Upper lobe of right lung (tissue), 1 donor: ENCODE measurements at regions not wholly inside any gene's neighbourhood (a gene's known extent, or its start where the extent isn't known, plus 50 kb on each side); places are given as distances from the start of the nearest gene placed in this dataset.
"Not testable (repeated sequence)": the region's sequence is repeated elsewhere in the genome, so short reads cannot be mapped to it uniquely, and the experiment has no call there.

Source experiments
- ATAC-seq: fragments of 200-7000 bp; cut with Tn5 transposase; one replicate; pipeline ENCODE4 v1.9.1; 2020; ENCODE audit warnings: mild to moderate bottlenecking, moderate library complexity
- DNase-seq: peaks from one replicate; pipeline ENCODE4 v3.0.0-alpha.2; 2020
- H3K27ac ChIP-seq: fragments of 200-600 bp; one replicate; pipeline ENCODE4 v1.8.0; 2022
- H3K27me3 ChIP-seq: fragments of 200-600 bp; one replicate; pipeline ENCODE4 v1.8.0; 2022; ENCODE audit warnings: mild to moderate bottlenecking
- H3K36me3 ChIP-seq: fragments of 200-600 bp; one replicate; pipeline ENCODE4 v1.8.0; 2022
- H3K4me1 ChIP-seq: fragments of 200-600 bp; one replicate; pipeline ENCODE4 v1.8.0; 2022
- H3K4me3 ChIP-seq: fragments of 200-600 bp; one replicate; pipeline ENCODE4 v1.8.0; 2022; ENCODE audit warnings: mild to moderate bottlenecking
- H3K9me3 ChIP-seq: fragments of 200-600 bp; one replicate; pipeline ENCODE4 v1.8.0; 2022
- intact Hi-C: fragments of 100-400 bp; cut with DNase I; formaldehyde crosslinking; loops from one replicate; pipeline ENCODE4 v1.11.0; 2022
- donor health status: DM: no; HTN: yes; CAD: no; lungs with severe emphysema.

DNA sequence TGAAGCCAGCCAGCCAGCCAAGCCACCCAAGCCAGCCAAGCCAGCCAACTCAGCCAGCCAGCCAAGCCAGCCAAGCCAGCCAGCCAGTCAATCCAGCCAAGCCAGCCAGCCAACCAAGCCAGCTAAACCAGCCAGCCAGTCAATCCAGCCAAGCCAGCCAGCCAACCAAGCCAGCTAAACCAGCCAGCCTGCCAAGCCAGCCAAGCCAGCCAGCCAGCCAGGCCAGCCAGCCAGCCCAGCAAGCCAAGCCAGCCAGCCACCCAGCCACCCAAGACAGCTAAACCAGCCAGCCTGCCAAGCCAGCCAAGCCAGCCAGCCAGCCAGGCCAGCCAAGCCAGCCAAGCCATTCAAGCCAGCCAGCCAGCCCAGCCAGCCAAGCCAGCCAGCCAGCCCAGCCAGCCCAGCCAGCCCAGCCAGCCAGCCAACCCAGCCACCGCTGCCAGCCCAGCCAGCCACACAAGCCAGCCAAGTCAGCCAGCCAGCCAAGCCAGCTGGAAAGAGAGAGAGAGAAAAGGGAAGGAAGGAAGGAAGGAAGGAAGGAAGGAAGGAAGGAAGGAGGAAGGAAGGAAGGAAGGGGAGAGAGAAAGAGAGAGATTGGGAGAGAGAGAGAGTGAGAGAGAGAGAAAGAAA lies 1606.8 kb downstream of the RPIA start:
- H3K4me1 ChIP-seq, DNase-seq, H3K9me3 ChIP-seq, H3K27ac ChIP-seq, H3K4me3 ChIP-seq, H3K36me3 ChIP-seq, intact Hi-C loops, ATAC-seq, H3K27me3 ChIP-seq: not testable (repeated sequence)

DNA sequence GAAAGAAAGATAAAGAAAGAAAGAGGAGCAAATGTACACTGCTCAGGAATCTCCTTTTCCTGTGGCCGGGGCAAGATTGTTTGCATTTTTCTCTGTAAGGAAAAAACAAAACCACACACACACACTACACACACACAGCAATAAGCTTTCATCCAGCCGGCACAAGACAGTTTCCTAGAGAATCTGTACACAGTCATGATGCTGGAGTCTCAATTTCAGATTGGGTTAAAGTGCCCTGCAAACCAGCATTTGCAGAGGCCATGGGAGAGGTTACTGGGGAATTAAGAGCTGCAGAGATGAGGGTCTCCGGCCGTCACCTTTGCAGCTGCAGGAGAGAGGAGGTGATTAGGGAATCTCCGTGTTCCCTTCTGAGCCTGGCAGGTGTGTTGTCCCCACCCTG lies 1607.5 kb downstream of the RPIA start:
- H3K27ac ChIP-seq, H3K36me3 ChIP-seq, H3K4me3 ChIP-seq, H3K9me3 ChIP-seq, DNase-seq, intact Hi-C loops, H3K27me3 ChIP-seq, H3K4me1 ChIP-seq: not testable (repeated sequence)
- peak; percentile 28 for ATAC-seq

DNA sequence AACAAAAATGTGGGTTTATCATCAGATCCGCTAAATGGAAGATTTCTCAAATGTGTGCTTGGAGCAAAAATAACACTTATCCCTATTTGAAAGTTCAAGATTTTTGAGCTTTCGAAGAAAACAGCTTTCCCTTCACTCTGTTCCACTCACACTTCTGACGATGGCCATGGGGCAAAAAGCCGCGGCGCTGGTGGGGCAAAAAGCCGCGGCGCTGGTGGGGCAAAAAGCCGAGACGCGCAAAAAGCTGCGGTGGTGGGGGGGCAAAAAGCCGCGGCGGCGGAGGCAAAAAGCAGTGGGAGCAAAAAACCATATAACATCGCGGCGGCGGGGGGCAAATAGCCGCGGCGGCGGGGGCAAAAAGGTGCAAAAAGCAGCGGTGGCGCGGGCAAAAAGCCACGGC lies 1631.5 kb downstream of the RPIA start:
- H3K4me1 ChIP-seq, H3K36me3 ChIP-seq, H3K27me3 ChIP-seq, H3K27ac ChIP-seq, ATAC-seq, H3K4me3 ChIP-seq, DNase-seq, intact Hi-C loops, H3K9me3 ChIP-seq: not testable (repeated sequence)

DNA sequence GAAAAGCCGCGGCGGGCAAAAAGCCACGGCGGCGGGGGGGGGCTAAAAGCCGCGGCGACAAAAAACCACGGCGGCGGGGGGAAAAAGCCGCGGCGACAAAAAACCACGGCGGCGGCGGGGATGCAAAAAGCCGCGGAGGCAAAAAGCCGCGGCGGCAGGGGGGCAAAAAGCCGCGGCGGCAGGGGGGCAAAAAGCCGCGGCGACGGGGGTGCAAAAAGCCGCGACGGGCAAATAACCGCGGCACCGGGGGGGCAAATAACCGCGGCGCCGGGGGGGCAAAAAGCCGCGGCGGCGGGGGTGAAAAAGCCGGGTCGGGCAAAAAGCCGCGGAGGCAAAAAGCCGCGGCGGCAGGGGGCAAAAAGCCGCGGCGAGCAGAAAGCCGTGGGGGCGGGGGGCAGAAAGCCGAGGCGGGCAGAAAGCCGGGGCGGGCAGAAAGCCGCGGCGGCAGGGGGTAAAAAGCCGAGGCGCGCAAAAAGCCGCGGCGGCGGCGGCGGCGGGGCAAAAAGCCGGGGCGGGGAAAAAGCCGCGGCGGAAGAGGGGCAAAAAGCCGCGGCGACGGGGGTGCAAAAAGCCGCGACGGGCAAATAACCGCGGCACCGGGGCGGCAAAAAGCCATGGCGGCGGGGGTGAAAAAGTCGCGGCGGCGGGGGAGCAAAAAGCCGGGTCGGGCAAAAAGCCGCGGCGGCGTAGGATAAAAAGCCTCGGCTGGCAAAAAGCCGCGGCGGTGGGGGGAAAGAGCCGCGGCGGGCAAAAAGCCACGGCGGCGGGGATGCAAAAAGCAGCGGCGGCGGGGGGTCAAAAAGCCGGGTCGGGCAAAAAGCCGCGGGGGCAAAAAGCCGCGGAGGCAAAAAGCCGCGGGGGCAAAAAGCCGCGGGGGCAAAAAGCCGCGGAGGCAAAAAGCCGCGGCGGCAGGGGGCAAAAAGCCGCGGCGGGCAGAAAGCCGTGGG lies 1632.4 kb downstream of the RPIA start:
- H3K4me3 ChIP-seq, H3K4me1 ChIP-seq, H3K27me3 ChIP-seq, DNase-seq, intact Hi-C loops, H3K27ac ChIP-seq, H3K36me3 ChIP-seq, H3K9me3 ChIP-seq, ATAC-seq: not testable (repeated sequence)

DNA sequence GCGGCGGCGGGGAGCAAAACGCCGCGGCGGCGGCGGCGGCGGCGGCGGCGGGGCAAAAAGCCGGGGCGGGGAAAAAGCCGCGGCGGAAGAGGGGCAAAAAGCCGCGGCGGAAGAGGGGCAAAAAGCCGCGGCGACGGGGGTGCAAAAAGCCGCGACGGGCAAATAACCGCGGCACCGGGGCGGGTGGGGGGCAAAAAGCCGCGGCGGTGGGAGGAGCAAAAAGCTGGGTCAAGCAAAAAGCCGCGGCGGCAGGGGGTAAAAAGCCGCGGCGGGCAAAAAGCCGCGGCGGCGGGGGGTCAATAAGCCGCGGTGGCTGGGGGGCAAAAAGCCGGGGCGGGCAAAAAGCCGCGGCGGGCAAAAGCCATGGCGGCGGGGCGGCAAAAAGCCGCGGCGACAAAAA lies 1633.2 kb downstream of the RPIA start:
- ATAC-seq, DNase-seq, H3K4me3 ChIP-seq, H3K4me1 ChIP-seq, H3K9me3 ChIP-seq, H3K27me3 ChIP-seq, intact Hi-C loops, H3K36me3 ChIP-seq, H3K27ac ChIP-seq: not testable (repeated sequence)

DNA sequence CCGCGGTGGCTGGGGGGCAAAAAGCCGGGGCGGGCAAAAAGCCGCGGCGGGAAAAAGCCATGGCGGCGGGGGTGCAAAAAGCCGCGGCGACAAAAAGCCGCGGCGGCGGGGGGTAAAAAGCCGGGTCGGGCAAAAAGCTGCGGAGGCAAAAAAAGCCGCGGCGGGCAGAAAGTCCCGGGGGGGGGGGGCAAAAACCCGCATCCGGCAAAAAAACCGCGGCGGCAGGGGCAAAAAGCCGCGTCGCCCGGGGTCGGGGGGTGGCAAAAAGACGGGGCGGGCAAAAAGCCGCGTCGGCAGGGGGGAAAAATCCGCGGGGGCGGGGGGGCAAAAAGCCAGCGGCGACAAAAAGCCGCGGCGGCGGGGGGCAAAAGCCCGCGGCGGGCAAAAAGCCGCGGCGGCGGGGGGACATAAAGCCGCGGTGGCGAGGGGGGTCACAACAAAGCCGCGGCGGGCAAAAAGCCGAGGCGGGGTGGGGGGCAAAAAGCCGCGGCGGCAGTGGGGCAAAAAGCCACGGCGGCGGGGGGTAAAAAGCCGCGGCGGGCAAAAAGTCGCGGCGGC lies 1634.4 kb downstream of the RPIA start:
- DNase-seq, H3K27ac ChIP-seq, ATAC-seq, H3K27me3 ChIP-seq, H3K4me1 ChIP-seq, intact Hi-C loops, H3K9me3 ChIP-seq, H3K4me3 ChIP-seq, H3K36me3 ChIP-seq: not testable (repeated sequence)

DNA sequence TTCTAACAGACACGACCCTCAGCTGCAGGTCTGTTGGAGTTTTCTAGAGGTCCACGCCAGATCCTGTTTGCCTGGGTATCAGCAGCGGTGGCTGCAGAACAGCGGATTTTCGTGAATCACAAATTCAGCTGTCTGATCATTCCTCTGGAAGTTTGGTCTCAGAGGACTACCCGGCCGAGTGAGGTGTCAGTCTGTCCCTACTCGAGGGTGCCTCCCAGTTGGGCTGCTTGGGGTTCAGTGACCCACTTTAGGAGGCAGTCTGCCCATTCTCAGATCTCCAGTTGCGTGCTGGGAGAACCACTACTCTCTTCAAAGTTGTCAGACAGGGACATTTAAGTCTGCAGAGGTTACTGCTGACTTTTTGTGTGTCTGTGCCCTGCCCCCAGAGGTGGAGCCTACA lies 1664.1 kb downstream of the RPIA start:
- peak; percentile 46 for DNase-seq
- intact Hi-C loops = not testable (repeated sequence)

DNA sequence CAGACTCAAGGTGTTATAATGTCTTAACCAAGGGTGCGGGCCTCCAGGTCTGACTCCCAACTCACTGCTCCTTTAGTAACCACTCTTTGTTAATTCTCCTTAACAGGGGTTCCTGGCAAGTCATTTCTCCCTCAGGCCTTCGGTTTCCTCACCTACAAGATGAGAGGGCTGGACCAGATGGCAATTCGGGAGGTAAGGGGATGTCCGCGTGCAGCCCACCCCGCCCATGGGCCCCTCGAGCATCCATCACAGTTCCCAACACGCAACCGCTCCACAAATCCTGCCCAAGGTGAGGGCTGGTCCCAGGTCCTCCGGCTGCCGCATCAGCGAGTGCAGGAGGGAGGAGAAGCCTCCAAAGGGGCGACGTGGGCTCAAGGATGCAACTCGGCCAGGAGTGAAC lies 1667.9 kb downstream of the RPIA start:
- H3K9me3 ChIP-seq, ATAC-seq, DNase-seq, intact Hi-C loops, H3K27me3 ChIP-seq, H3K4me3 ChIP-seq, H3K36me3 ChIP-seq, H3K4me1 ChIP-seq, H3K27ac ChIP-seq: not testable (repeated sequence)

More for the DNA sequence above, 1664.1 kb downstream of the RPIA start:
- not testable (repeated sequence) for H3K4me1 ChIP-seq, H3K9me3 ChIP-seq, ATAC-seq, H3K36me3 ChIP-seq, H3K27me3 ChIP-seq, H3K27ac ChIP-seq, H3K4me3 ChIP-seq

DNA sequence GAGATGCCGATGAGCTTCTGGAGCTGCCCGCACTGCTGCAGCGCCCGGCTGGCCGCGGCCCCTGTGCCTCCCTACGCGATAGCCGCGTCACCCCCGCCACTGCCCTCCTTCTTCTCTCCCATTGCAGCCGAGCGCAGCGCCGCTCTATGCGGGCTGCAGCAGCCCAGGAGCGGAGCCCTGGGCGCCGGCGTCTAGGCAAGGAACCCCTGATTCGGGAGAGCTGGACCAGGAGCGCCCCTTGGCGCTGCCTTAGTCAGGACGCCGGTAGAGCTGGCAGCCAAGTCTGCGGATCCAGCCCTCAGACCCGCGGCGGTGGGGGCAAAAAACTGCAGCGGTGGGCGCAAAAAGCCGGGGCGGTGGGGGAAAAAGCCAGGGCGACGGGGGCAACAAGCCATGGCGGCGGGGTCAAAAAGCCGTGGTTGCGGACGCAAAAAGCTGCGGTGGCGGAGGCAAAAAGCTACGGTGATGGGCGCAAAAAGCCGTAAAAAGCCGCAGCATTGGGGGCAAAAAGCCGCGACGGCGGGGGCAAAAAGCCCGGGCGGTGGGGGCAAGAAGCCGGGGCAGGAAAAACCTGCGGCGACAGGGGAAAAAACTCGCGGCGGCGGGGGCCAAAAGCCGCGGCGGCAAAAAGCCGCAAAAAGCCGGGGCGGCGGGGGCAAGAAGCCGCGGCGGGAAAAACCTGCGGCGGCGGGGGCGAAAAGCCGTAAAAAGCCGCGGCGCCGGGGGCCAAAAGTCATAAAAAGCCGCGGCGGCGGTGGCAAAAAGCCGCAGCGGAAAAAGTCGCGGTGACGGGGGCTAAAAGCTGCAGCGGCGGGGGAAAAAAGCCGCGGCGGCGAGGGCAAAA lies 1668.6 kb downstream of the RPIA start:
- H3K9me3 ChIP-seq, DNase-seq, H3K27me3 ChIP-seq, H3K27ac ChIP-seq, intact Hi-C loops, H3K36me3 ChIP-seq, H3K4me1 ChIP-seq, H3K4me3 ChIP-seq: not testable (repeated sequence)
- ATAC-seq = peak; percentile 55

DNA sequence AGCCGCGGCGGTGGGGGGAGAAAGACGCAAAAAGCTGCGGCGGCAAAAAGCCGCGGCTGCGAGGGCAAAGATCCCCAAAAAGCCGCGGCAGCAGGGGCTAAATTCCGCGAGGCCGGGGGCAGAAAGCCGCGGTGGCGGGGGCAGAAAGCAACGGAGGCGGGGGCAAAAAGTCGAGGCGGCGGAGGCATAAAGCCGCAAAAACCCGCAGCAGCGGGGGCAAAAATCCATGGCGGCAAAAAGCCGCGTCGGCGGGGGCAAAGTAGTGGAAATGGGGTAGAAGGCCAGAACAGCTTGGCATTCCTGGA lies 1669.2 kb downstream of the RPIA start:
- H3K9me3 ChIP-seq, H3K4me1 ChIP-seq, H3K36me3 ChIP-seq, ATAC-seq, intact Hi-C loops, H3K27ac ChIP-seq, H3K27me3 ChIP-seq, DNase-seq, H3K4me3 ChIP-seq: not testable (repeated sequence)
